HUES48 (cell line): ENCODE measurements at regions not wholly inside any gene's neighbourhood (a gene's known extent, or its start where the extent isn't known, plus 50 kb on each side); places are given as distances from the start of the nearest gene placed in this dataset.
A peak's percentile ranks its signal among the peaks of the same experiment; 100 is the strongest.

Experiments
- H3K27ac ChIP-seq: one replicate; pipeline ENCODE4 v1.7.0; 2013; ENCODE audit warnings: low read depth, low read length, inconsistent platforms
- H3K27me3 ChIP-seq: 2 replicates; pipeline ENCODE4 v1.6.1; 2013; ENCODE audit warnings: mild to moderate bottlenecking, low read length; ENCODE audit not compliant: control insufficient read depth, insufficient read depth
- H3K36me3 ChIP-seq: 2 replicates; pipeline ENCODE4 v1.6.1; 2013; ENCODE audit warnings: low read length; ENCODE audit not compliant: control insufficient read depth, insufficient read depth
- H3K4me1 ChIP-seq: 2 replicates; pipeline ENCODE4 v1.6.1; 2013; ENCODE audit warnings: mild to moderate bottlenecking, low read length; ENCODE audit not compliant: control insufficient read depth, insufficient read depth
- H3K4me3 ChIP-seq: 2 replicates; pipeline ENCODE4 v1.5.1; 2013; ENCODE audit warnings: mild to moderate bottlenecking, low read depth, low read length
- H3K9ac ChIP-seq: 2 replicates; pipeline ENCODE4 v1.6.1; 2013; ENCODE audit warnings: mild to moderate bottlenecking, low read depth, low read length, moderate library complexity
- H3K9me3 ChIP-seq: 2 replicates; pipeline ENCODE4 v1.6.1; 2013; ENCODE audit warnings: low read length; ENCODE audit not compliant: control insufficient read depth, insufficient read depth

GRCh38 chr5:166058660-166059059, 2232.8 kb upstream of the WWC1 start:
- no peak overlapping the region for H3K4me3 ChIP-seq

GRCh38 chr5:166062094-166062493, 2229.4 kb upstream of the WWC1 start:
- Histone ChIP-seq H3K36me3 (no peaks in the 10 kb centered on the region), H3K27ac (no peak overlapping the region), H3K4me1 (peaks cover 2% of the 10 kb centered on the region; the same call in 1 of the 2 replicates), H3K9ac (no peak overlapping the region), H3K9me3 (no peaks in the 10 kb centered on the region), H3K4me3 (no peak overlapping the region), H3K27me3 (no peaks in the 10 kb centered on the region)

More at GRCh38 chr5:166058660-166059059, 2232.8 kb upstream of the WWC1 start:
- H3K9me3 ChIP-seq, result no peaks in the 10 kb centered on the region
- H3K4me1 ChIP-seq, result no peaks in the 10 kb centered on the region
- H3K36me3 ChIP-seq, result no peaks in the 10 kb centered on the region
- no peaks in the 10 kb centered on the region for H3K27me3 ChIP-seq
- no peak overlapping the region for H3K9ac ChIP-seq
- no peak overlapping the region for H3K27ac ChIP-seq

DNA sequence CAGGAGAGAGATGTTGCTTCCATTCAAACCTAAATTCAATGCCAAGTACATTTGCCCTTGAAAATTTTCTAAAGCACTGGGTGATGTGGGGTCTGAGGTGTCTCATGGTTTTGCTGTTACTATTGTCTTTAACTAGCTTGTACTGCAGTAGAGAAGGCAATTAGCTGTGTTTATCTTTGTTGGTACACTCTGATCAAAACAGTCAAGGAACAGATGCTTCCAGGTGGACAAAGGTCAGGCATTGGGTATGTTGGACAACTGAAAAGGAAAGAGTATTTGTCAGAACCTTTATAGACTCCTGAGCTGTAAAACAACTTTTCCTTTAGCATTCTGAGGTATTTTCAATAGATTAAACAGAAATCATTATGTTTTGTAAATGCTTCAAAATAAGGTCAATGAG, 2228.7 kb upstream of the WWC1 start:
- no peaks in the 10 kb centered on the region for H3K9me3 ChIP-seq
- peaks cover 2% of the 10 kb centered on the region; the same call in 1 of the 2 replicates for H3K4me1 ChIP-seq
- H3K36me3 ChIP-seq, result no peaks in the 10 kb centered on the region
- H3K9ac ChIP-seq, result no peak overlapping the region
- H3K27ac ChIP-seq, result no peak overlapping the region
- H3K27me3 ChIP-seq, result no peaks in the 10 kb centered on the region
- no peak overlapping the region for H3K4me3 ChIP-seq

- H3K36me3 ChIP-seq, result no peaks in the 10 kb centered on the region
- no peaks in the 10 kb centered on the region for H3K27me3 ChIP-seq
- H3K9ac ChIP-seq, result no peak overlapping the region
- no peak overlapping the region for H3K4me3 ChIP-seq
- H3K9me3 ChIP-seq, result no peaks in the 10 kb centered on the region
- H3K27ac ChIP-seq, result no peak overlapping the region
- H3K4me1 ChIP-seq, result peaks cover 2% of the 10 kb centered on the region; the same call in 1 of the 2 replicates
Measured at GRCh38 chr5:166063261-166063660, 2228.2 kb upstream of the WWC1 start.

GRCh38 chr5:166068547-166069335, 2222.7 kb upstream of the WWC1 start:
- Histone ChIP-seq H3K9me3 (no peaks in the 10 kb centered on the region), H3K4me3 (no peak overlapping the region), H3K27ac (no peak overlapping the region), H3K36me3 (no peaks in the 10 kb centered on the region), H3K4me1 (peaks cover 34% of the 10 kb centered on the region), H3K9ac (no peak overlapping the region), H3K27me3 (no peaks in the 10 kb centered on the region)

DNA sequence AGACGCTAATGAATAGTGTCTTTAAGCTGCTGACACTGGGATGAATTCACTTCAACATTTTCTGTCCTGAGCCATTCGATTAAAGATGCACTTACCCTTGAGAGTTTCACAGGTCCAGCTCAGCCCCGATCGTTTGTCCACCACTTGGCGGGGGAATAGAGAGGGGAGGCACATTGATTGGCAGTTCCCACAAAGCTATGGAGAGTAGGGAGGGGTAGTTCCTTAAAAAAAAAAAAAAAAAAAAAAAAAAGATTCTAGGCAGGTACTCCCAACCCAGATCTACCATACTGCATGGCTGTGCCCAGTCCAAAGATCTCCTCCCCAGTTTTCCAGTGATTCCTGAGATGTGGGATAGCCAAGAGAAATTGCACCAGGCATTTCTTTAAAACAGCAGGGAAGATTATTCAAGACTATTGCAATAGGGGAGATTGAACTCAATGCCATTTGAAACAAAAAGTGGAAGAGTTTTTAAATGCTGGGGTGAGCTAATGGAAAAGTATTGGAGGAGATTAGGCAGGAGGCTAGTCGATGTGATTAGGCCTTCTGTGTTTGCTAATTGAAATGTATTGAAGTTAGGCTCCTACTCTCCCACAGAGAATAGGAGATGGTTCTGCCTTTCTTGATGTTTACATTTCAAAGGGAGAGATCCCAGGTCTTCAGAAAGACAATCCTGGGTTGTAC, 2217.4 kb upstream of the WWC1 start:
- Histone ChIP-seq H3K27me3 (no peaks in the 10 kb centered on the region), H3K9ac (peak overlapping the region; percentile 9; the same call in 1 of the 2 replicates), H3K36me3 (no peaks in the 10 kb centered on the region), H3K4me1 (peaks cover 51% of the 10 kb centered on the region), H3K27ac (peak overlapping the region; percentile 97), H3K4me3 (peak overlapping the region; percentile 49), H3K9me3 (no peaks in the 10 kb centered on the region)

GRCh38 chr5:166074582-166075481, 2216.6 kb upstream of the WWC1 start:
- peak overlapping the region; percentile 57 for H3K9ac ChIP-seq
- peak overlapping the region; percentile 31 for H3K4me3 ChIP-seq
- H3K4me1 ChIP-seq, result peaks cover 51% of the 10 kb centered on the region
- no peaks in the 10 kb centered on the region for H3K9me3 ChIP-seq
- no peaks in the 10 kb centered on the region for H3K27me3 ChIP-seq
- no peaks in the 10 kb centered on the region for H3K36me3 ChIP-seq
- H3K27ac ChIP-seq, result peak overlapping the region; percentile 97

GRCh38 chr5:166083183-166083959, 2208.1 kb upstream of the WWC1 start:
- Histone ChIP-seq H3K36me3 (no peaks in the 10 kb centered on the region), H3K27me3 (peaks cover 9% of the 10 kb centered on the region; the same call in 1 of the 2 replicates), H3K9ac (no peak overlapping the region), H3K27ac (no peak overlapping the region), H3K9me3 (no peaks in the 10 kb centered on the region), H3K4me3 (no peak overlapping the region), H3K4me1 (peaks cover 32% of the 10 kb centered on the region)

DNA sequence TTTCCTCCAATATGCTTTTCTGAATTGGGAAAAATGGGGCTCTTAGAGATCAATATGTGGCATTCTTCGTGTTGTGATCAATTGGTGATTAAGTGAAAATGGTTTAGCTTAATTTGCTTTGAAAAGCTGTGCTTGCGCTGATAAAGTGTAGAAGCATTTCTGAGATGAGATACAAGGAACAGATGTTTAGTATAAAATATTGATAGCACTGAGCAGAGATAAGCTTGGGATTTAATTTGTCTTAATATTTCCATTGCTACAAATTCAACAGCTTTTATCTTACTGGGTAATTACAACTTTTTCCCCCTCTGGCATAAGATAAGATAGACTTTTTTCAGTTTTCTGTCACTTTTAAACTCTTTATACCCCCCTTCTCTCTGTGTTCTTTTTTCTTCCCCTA, 2204.9 kb upstream of the WWC1 start:
- H3K9ac ChIP-seq, result no peak overlapping the region
- H3K9me3 ChIP-seq, result no peaks in the 10 kb centered on the region
- H3K27ac ChIP-seq, result no peak overlapping the region
- no peaks in the 10 kb centered on the region for H3K36me3 ChIP-seq
- no peak overlapping the region for H3K4me3 ChIP-seq
- peaks cover 40% of the 10 kb centered on the region for H3K4me1 ChIP-seq
- H3K27me3 ChIP-seq, result peaks cover 9% of the 10 kb centered on the region; the same call in 1 of the 2 replicates

- H3K27me3 ChIP-seq, result peaks cover 9% of the 10 kb centered on the region; the same call in 1 of the 2 replicates
- H3K9ac ChIP-seq, result no peak overlapping the region
- no peak overlapping the region for H3K4me3 ChIP-seq
- H3K9me3 ChIP-seq, result no peaks in the 10 kb centered on the region
- peaks cover 36% of the 10 kb centered on the region for H3K4me1 ChIP-seq
- H3K36me3 ChIP-seq, result no peaks in the 10 kb centered on the region
- peak overlapping the region; percentile 59 for H3K27ac ChIP-seq
Measured at GRCh38 chr5:166088389-166089039, 2202.9 kb upstream of the WWC1 start.
